Smooth muscle cell of the brain vasculature (primary cell): ENCODE measurements at regions not wholly inside any gene's neighbourhood (a gene's known extent, or its start where the extent isn't known, plus 50 kb on each side); places are given as distances from the start of the nearest gene placed in this dataset.

Experiments used
- DNase-seq: peaks from one replicate; pipeline ENCODE4 v3.0.0-alpha.2; 2012; ENCODE audit warnings: low read depth, low spot score

GRCh38 chr4:95987851-95988250 lies 148.0 kb downstream of the PDHA2 start:
- DNase-seq: no peak

- DNase-seq: no peak
These were observed 158.4 kb downstream of the PDHA2 start for GRCh38 chr4:95998311-95998710.

- no peak for DNase-seq
These were observed 164.3 kb downstream of the PDHA2 start for GRCh38 chr4:96003951-96004740.

GRCh38 chr4:96009427-96010119 lies 169.7 kb downstream of the PDHA2 start:
- no peak for DNase-seq

- no peak for DNase-seq
These were observed 172.8 kb downstream of the PDHA2 start for GRCh38 chr4:96012687-96013086.

GRCh38 chr4:96016634-96017299 lies 176.9 kb downstream of the PDHA2 start:
- DNase-seq: no peak

GRCh38 chr4:96025011-96025410 lies 185.1 kb downstream of the PDHA2 start:
- DNase-seq: no peak

- DNase-seq: no peak
These were observed 195.8 kb downstream of the PDHA2 start for GRCh38 chr4:96035727-96036126.

GRCh38 chr4:96036781-96037180 lies 196.9 kb downstream of the PDHA2 start:
- DNase-seq: no peak

- no peak for DNase-seq
These were observed 197.8 kb downstream of the PDHA2 start for GRCh38 chr4:96037705-96038104.

GRCh38 chr4:96039217-96039616 lies 199.3 kb downstream of the PDHA2 start:
- no peak for DNase-seq

- no peak for DNase-seq
These were observed 200.0 kb downstream of the PDHA2 start for GRCh38 chr4:96039803-96040436.

- DNase-seq: no peak
These were observed 205.1 kb downstream of the PDHA2 start for GRCh38 chr4:96044971-96045370.

- no peak for DNase-seq
These were observed 212.9 kb downstream of the PDHA2 start for GRCh38 chr4:96052827-96053226.

- DNase-seq: no peak
These were observed 216.5 kb downstream of the PDHA2 start for GRCh38 chr4:96056346-96056934.

GRCh38 chr4:96063639-96064038 lies 223.7 kb downstream of the PDHA2 start:
- DNase-seq: no peak

- DNase-seq: no peak
These were observed 233.6 kb downstream of the PDHA2 start for GRCh38 chr4:96073461-96073860.

- no peak for DNase-seq
These were observed 252.3 kb downstream of the PDHA2 start for GRCh38 chr4:96092151-96092705.

GRCh38 chr4:96093057-96093456 lies 253.2 kb downstream of the PDHA2 start:
- no peak for DNase-seq

- DNase-seq: no peak
These were observed 253.7 kb downstream of the PDHA2 start for GRCh38 chr4:96093563-96093962.

GRCh38 chr4:96094183-96094582 lies 254.3 kb downstream of the PDHA2 start:
- no peak for DNase-seq
